ENCODE measurements at regions not wholly inside any gene's neighbourhood (a gene's known extent, or its start where the extent isn't known, plus 50 kb on each side); places are given as distances from the start of the nearest gene placed in this dataset.
A peak's percentile ranks its signal among the peaks of the same experiment; 100 is the strongest.

GRCh38 chr3:161798016-161798415 is 301.4 kb downstream of the OTOL1 start:
- DNase-seq (ENCODE audit: low read depth in 2 of 2) = no peak

DNA sequence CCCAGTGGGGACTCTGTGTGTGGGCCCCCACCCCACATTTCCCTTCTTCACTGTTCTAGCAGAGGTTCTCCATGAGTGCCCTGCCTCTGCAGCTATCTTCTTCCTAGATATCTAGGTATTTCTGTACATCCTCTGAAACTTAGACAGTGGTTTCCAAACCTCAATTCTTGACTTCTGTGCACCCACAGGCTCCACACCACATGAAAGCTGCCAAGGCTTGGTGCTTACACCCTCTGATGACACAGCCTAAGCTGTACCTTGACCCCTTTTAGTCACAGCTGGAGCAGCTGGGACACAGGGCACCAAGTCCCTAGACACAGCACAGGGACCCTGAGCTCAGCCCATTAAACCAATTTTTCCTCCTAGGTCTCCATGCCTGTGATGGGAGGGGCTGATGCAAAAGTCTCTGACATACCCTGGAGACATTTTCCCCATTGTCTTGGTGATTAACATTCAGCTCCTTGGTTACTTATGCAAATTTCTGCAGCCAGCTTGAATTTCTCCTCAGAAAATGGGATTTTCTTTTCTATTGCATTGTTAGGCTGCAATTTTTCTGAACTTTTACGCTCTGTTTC is 304.5 kb downstream of the OTOL1 start:
- no peak for DNase-seq (ENCODE audit: low read depth in 2 of 2)

GRCh38 chr3:161818106-161818505 is 321.5 kb downstream of the OTOL1 start:
- no peak for DNase-seq (ENCODE audit: low read depth in 2 of 2)

DNA sequence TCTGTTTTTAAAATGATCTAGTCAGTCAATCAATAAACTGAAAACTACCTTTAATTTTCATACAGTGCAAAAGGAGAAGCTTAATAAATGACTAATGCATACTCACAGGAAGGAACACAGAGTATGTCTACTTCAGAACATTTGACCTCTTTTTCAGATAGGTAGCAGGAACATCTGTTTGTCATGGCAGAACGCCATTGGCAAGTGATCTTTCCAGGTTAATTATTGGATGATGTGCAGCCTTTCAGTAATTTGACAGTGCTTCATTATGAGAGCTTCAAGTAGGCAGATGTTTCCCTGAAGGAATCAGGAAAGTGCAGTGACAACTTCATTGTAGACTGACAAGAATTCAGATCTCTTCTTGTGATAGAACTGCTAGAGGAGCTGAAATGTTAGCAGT is 325.0 kb downstream of the OTOL1 start:
- no peak for DNase-seq (ENCODE audit: low read depth in 2 of 2)

- no peak for DNase-seq (ENCODE audit: low read depth in 2 of 2)
Observed at GRCh38 chr3:161822291-161822690, 325.7 kb downstream of the OTOL1 start.

- no peak for DNase-seq (ENCODE audit: low read depth in 2 of 2)
Observed at GRCh38 chr3:161823910-161824309, 327.3 kb downstream of the OTOL1 start.

- no peak for DNase-seq (ENCODE audit: low read depth in 2 of 2)
Observed at GRCh38 chr3:161838021-161838420, 341.4 kb downstream of the OTOL1 start.

GRCh38 chr3:161848376-161848775 is 351.8 kb downstream of the OTOL1 start:
- DNase-seq (ENCODE audit: low read depth in 2 of 2) = no peak

DNA sequence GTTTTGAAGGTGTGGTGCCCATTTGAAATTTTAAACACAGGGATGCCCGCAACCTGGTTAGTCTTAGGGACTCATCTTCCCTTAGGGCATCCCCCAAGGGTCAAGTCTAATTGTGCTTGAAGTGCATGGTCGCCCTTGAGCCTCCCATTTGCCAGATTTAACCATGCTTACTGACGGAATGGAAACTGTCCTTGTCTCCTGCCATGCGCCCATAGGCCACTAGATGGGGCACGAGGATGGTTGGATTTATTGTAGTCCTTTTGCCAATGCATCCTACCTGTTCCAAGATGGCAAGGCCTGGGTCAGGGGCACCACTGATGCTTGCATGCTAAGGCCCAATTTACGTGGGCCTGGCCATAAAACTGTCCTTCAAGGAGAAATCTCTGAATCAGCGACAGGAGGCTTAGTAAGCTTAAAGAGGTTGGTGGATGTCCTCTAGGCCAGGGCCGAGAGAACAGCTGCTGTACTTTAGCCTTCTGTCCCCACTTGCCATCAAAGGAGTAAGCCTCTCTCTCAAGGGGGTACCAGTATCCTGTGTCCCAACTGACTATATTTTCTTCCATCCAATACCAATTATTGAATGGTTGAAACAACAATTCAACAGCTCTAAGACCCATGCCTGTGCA is 355.4 kb downstream of the OTOL1 start:
- peak in 1 of 2 experiments; percentile 34 for DNase-seq (ENCODE audit: low read depth in 2 of 2)

DNA sequence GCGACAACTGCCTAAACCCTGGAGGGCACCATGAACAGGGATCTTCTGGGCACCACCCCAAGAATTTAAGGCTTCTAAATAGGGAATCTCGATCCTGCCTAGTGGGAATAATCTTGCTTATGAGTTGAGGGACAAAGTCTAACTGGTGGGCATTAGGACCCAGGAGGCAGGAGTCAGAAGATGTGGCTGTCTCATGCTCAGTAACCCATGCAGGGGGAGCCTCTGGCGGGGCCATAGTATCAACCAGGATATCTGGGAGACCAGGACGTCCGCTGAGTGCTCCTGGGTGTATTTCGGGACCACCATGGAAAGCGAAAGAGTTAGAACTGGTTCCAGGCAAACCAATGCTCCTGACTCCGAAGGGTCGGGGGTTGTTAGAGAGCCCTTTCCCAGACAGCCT is 356.1 kb downstream of the OTOL1 start:
- no peak for DNase-seq (ENCODE audit: low read depth in 2 of 2)

GRCh38 chr3:161854232-161854771 is 357.7 kb downstream of the OTOL1 start:
- DNase-seq (ENCODE audit: low read depth in 2 of 2) = no peak

DNA sequence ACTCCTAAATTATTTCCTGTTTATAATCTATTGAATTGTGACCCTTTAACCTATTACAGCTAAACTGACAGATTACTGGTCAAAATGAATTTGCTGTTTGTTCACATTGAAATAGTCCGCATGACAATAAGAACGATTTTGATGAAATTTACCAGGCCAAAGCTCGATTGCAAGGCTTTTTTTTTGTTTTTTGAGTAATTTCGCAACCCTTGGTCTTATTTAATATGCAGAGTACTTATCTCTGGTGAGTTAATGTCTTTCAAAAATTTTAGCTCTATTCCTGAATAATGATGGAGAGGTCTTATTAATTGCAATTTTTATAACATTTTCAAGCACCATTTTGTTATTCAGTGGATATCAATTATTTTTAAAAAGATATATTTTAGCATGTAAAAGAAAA is 362.4 kb downstream of the OTOL1 start:
- no peak for DNase-seq (ENCODE audit: low read depth in 2 of 2)

DNA sequence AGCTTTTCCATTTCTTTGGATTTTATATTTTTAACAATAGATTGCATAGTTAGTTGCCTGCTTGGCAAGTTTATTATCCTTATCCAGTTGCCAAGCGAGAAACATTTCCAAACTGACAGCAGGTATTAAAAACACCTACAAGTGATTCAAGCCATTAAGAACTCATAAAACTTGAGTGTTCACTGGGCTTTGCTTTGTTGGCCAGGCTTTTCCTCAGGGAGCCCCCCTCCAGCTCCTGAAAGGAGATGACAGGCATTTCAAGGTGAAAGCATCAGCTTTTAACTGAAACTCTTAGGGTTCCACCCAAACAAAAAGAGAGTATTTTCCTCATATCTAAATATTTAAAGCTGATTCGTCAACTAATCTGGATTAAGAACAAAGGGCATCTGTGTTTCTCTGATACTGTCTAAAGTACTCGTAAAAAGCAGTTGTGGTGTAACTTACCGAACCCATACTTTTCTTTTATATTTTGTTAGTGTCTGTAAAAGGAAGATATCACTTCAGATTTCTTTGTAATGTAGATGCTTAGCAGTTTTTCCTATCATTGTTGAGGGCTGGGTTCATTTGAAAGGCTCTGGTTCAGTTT is 363.4 kb downstream of the OTOL1 start:
- DNase-seq (ENCODE audit: low read depth in 2 of 2) = no peak

GRCh38 chr3:161863775-161864174 is 367.2 kb downstream of the OTOL1 start:
- no peak for DNase-seq (ENCODE audit: low read depth in 2 of 2)

DNA sequence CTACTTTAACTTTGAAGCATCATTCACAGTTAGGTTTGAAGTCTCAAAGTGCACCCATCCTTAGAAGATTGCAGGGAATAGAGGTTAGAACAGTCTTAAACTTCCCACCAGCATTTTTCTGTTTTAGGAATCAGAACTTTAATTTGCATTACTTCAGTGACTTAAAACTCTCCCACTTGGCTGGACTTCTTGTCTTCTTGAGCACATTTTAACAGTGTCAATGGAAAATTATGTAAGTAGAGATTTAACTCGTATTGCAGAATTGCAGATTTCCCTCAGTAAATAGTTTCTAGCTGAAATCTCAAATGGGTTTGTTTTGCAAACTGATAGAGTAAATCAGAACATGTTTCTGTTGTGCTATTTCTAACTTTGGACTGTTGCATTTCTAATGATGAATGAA is 369.6 kb downstream of the OTOL1 start:
- DNase-seq (ENCODE audit: low read depth in 2 of 2) = no peak

DNA sequence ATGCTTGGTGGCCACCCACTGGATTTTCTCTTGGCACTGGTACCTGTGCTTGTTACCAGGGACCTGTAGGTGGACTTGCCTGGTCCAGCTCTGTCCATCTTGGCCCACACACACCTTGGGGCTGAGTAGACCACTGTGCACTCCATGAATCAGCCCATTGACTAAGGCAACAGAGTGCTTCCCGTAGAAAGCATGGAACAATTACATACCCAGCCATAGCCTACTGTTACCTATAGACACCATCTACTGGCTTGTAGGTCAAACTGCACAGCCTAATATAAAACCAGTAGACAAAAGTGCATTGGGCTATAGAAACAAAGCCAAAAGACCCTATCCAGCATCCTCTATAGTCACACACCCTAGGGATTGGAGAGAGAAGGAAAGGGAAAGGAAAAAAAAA is 378.9 kb downstream of the OTOL1 start:
- no peak for DNase-seq (ENCODE audit: low read depth in 2 of 2)

- DNase-seq (ENCODE audit: low read depth in 2 of 2) = no peak
Observed at GRCh38 chr3:161879470-161879869, 382.9 kb downstream of the OTOL1 start.

DNA sequence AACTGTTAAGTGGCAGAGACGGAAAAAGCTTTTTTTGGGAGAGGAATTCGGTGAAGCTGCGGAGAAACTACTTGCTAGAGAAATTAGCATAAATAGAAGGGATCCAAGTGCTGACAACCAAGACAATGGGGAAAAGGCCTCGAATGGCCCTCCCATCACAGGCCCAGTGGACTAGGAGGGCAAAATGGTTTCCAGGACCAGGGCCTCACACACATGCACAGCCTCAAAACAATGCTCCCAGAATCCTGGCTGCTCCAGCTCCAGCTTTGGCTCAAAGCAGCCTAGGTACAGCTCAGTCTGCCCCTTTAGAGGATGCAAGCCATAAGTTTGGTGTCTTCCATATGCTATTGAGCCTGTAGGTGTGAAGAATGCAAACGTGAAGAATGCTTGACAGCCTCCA is 388.2 kb downstream of the OTOL1 start:
- DNase-seq (ENCODE audit: low read depth in 2 of 2) = no peak

DNA sequence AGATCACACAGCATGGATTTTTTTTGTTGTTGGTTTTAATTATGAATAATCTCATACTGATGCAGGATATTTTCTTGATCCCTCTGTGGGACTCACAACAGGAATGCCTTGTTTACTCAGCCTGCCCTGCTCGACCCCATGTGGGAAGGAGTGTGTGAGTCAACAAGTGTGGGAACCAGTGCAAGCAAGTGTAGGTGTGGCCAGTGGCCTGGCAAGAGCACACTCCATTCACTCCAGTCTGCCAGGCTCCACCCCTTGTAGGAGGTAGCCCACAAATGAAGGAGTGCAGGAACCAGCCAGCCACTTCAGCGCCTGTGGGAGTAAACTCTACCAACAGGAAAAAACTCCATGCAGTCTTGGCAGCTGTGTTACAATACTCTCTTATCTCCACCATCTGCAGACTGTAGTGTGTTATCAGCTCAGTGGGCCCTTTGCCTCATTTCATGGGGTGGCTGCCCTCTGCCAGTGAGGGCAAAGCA is 393.6 kb downstream of the OTOL1 start:
- DNase-seq (ENCODE audit: low read depth in 2 of 2) = no peak

DNA sequence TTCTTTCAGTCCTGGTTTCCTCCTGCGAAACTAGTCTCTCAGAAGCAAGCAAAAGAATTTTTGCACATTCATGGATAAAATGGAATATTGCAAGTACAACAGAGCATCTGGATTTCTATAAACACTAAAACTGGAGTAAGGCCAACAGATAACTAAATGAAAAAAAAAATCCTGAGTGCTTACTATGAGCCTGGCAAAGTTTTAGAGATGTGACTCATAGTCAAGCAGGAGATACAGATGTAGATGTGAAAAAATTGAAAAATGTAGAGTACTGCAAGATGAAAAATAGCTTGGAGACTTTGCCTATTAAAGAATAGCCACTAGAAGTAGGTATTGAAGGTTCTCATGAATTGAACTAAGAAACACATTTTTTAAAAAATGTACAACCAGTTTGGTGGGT is 397.4 kb downstream of the OTOL1 start:
- DNase-seq (ENCODE audit: low read depth in 2 of 2) = no peak

- DNase-seq (ENCODE audit: low read depth in 2 of 2) = no peak
Observed at GRCh38 chr3:161894657-161895056, 398.0 kb downstream of the OTOL1 start.

DNA sequence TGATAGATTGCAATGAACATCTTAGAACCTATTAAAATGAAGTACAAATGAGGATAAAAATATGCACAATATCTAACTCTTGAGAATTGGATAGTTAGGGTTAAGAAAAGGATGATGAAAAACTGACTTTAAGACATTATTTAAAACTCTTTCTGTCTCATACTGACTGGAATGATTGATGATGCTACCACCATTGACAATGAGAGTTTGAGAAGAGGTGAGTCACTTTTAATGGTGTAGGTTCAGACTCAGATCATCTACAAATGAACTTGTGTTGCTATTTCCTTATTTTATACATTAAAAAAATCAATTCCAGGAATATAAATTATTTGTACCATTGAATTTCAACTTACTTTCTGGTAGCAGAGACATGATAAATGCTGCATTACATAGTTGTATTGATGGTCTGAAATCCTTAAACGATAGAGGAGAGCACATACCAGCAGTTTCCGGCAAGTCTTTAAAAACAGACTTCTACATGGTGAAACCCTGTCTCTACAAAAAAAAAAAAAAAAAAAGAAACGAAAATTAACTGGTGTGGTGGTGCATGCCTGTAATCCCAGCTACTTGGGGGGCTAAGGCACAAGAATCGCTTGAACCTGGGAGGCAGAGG is 409.0 kb downstream of the OTOL1 start:
- DNase-seq (ENCODE audit: low read depth in 2 of 2) = no peak
